ENCODE measurements at regions not wholly inside any gene's neighbourhood (a gene's known extent, or its start where the extent isn't known, plus 50 kb on each side); places are given as distances from the start of the nearest gene placed in this dataset.

- TF ChIP-seq CTCF (IDR thresholded peaks at IDR 0.05) (no peak), POLR2A (IDR thresholded peaks at IDR 0.05) (no peak), EP300 (IDR thresholded peaks at IDR 0.05) (no peak), POLR2AphosphoS5 (IDR thresholded peaks at IDR 0.05) (no peak)
Observed at GRCh38 chrX:1754077-1754476, 139.2 kb downstream of the ASMT start.
